Naive thymus-derived CD4-positive, alpha-beta T cell (primary cell): ENCODE measurements at regions not wholly inside any gene's neighbourhood (a gene's known extent, or its start where the extent isn't known, plus 50 kb on each side); places are given as distances from the start of the nearest gene placed in this dataset.

Experiments used
- ATAC-seq: fragments of 150-1000 bp; cut with Tn5 transposase; 2 replicates; pipeline ENCODE4 v1.10.0; 2021; ENCODE audit warnings: mild to moderate bottlenecking, moderate library complexity
- CTCF ChIA-PET: fragments of 350-600 bp; sonication (Branson Sonifier 250); formaldehyde crosslinking; loops from one replicate; lab custom pipeline; 2021; ENCODE audit warnings: antibody characterized with exemption; lab: Charles Lee
- POLR2A ChIA-PET: fragments of 350-600 bp; sonication (Branson Sonifier 250); formaldehyde crosslinking; loops from one replicate; lab custom pipeline; 2021; ENCODE audit warnings: antibody characterized with exemption, inconsistent platforms; lab: Charles Lee
- DNase-seq, 9 donors: peaks; one replicate each; pipeline versions ENCODE4 v3.0.0 to v3.0.0-alpha.2; 2020 to 2022; ENCODE audit warnings: mixed read lengths in 1 of 9
- H3K27ac ChIP-seq: one replicate; pipeline ENCODE4 v1.7.0; 2013; ENCODE audit warnings: mild to moderate bottlenecking, low read depth, low read length, moderate library complexity
- H3K27me3 ChIP-seq, 2 donors: one replicate each; pipeline ENCODE4 v1.7.0; 2013; ENCODE audit warnings: low read length in 2 of 2, mild to moderate bottlenecking in 2 of 2, moderate library complexity in 2 of 2; ENCODE audit not compliant: control insufficient read depth in 2 of 2, insufficient read depth in 2 of 2
- H3K36me3 ChIP-seq, 3 experiments: 1 replicate in 2 of 3; 2 replicates in 1 of 3; pipeline ENCODE4 v1.7.0; 2013; ENCODE audit warnings: low read length in 3 of 3, mild to moderate bottlenecking in 3 of 3, moderate library complexity in 1 of 3; ENCODE audit not compliant: insufficient read depth in 3 of 3, control insufficient read depth in 2 of 3
- H3K4me1 ChIP-seq, 2 donors: one replicate each; pipeline ENCODE4 v1.7.0; 2013; ENCODE audit warnings: low read length in 2 of 2, mild to moderate bottlenecking in 2 of 2, moderate library complexity in 1 of 2; ENCODE audit not compliant: control insufficient read depth in 2 of 2, insufficient read depth in 2 of 2
- H3K4me3 ChIP-seq: 2 replicates; pipeline ENCODE4 v1.7.0; 2013; ENCODE audit warnings: mild to moderate bottlenecking, low read length
- H3K9me3 ChIP-seq, 3 experiments: 1 replicate in 2 of 3; 2 replicates in 1 of 3; pipeline ENCODE4 v1.7.0; 2013; ENCODE audit warnings: low read length in 3 of 3; ENCODE audit not compliant: control insufficient read depth in 2 of 3
- H3K27ac Mint-ChIP-seq, 9 donors: one replicate each; pipeline ENCODE4 v1.8.0; 2020 to 2022; ENCODE audit warnings: mixed read lengths in 9 of 9, mild to moderate bottlenecking in 8 of 9, moderate library complexity in 5 of 9, inconsistent platforms in 2 of 9
- H3K27me3 Mint-ChIP-seq, 5 donors: one replicate each; pipeline ENCODE4 v1.8.0; 2021 to 2022; ENCODE audit warnings: mixed read lengths in 5 of 5, mild to moderate bottlenecking in 1 of 5
- H3K36me3 Mint-ChIP-seq, 5 donors: one replicate each; pipeline ENCODE4 v1.8.0; 2020 to 2022; ENCODE audit warnings: mixed read lengths in 5 of 5, mild to moderate bottlenecking in 3 of 5, inconsistent platforms in 1 of 5
- H3K4me1 Mint-ChIP-seq, 7 donors: one replicate each; pipeline ENCODE4 v1.8.0; 2020 to 2022; ENCODE audit warnings: mixed read lengths in 7 of 7, mild to moderate bottlenecking in 3 of 7, inconsistent platforms in 1 of 7
- H3K4me3 Mint-ChIP-seq, 10 donors: one replicate each; pipeline ENCODE4 v1.8.0; 2020 to 2022; ENCODE audit warnings: mild to moderate bottlenecking in 10 of 10, mixed read lengths in 10 of 10, moderate library complexity in 6 of 10, inconsistent platforms in 2 of 10
- H3K9me3 Mint-ChIP-seq, 11 donors: one replicate each; pipeline ENCODE4 v1.8.0; 2020 to 2022; ENCODE audit warnings: mixed read lengths in 11 of 11, mild to moderate bottlenecking in 4 of 11, inconsistent platforms in 1 of 11, moderate library complexity in 1 of 11
- intact Hi-C, 2 donors: fragments of 100-400 bp; cut with micrococcal nuclease; formaldehyde crosslinking; loops; one replicate each; pipeline ENCODE4 v1.15.1; 2023

DNA sequence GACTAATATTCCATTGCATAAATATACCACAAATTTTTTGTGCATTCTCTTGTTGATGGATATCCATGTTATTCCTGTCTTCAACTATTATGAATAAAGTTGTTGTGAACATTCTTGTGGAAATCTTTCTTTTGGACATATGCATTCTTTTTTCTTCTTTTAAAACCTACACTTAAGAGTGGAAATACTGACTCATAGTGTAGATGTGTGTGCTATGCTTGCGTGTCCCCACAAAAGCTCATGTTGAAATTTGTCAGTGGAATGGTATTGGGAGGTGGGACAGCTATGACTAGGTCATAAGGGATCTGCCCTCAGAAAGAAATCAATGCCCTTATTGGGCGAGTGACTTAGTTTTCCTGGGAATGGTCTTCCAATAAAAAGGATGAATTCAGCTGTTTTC is 203.6 kb upstream of the PRSS58 start:
- no peak for ATAC-seq
- H3K9me3 Mint-ChIP-seq: peaks cover 0 to 2% (median 0%) of the 10 kb centered on the region in 11 donors
- ChIA-PET CTCF (interaction anchor here (0.6 to 16.6 kb wide), 12 partner anchors 13 to 126 kb away, joined by 3 to 452 read pairs (median 4); no protein-coding TSS in a partner anchor), POLR2A (interaction anchor here (0.6 to 7.6 kb wide), 10 partner anchors 16 to 348 kb away, joined by 3 to 58 read pairs (median 12); no protein-coding TSS in a partner anchor)
- peaks cover 0 to 7% (median 0%) of the 10 kb centered on the region in 5 donors for H3K27me3 Mint-ChIP-seq
- no peaks in the 10 kb centered on the region for H3K9me3 ChIP-seq
- intact Hi-C loops: loop anchor here in 1 of 2 donors (5.0 kb wide), 2 partner anchors 36 to 61 kb away; no protein-coding TSS in a partner anchor
- H3K27me3 ChIP-seq: no peaks in the 10 kb centered on the region
- H3K36me3 Mint-ChIP-seq: peaks cover 0 to 6% (median 3%) of the 10 kb centered on the region in 5 donors
- peaks cover 40 to 88% (median 81%) of the 10 kb centered on the region in 7 donors for H3K4me1 Mint-ChIP-seq
- no peak for DNase-seq
- H3K4me3 Mint-ChIP-seq: peak overlapping the region in 6 of 10 donors; percentile 11 to 88 (median 84)
- H3K36me3 ChIP-seq: no peaks in the 10 kb centered on the region
- H3K4me3 ChIP-seq: no peak overlapping the region
- H3K4me1 ChIP-seq: peaks cover 4 to 43% of the 10 kb centered on the region in 2 donors
- H3K27ac ChIP-seq: peak overlapping the region; percentile 79
- H3K27ac Mint-ChIP-seq: peak overlapping the region in 7 of 9 donors; percentile 96 to 99 (median 97)

DNA sequence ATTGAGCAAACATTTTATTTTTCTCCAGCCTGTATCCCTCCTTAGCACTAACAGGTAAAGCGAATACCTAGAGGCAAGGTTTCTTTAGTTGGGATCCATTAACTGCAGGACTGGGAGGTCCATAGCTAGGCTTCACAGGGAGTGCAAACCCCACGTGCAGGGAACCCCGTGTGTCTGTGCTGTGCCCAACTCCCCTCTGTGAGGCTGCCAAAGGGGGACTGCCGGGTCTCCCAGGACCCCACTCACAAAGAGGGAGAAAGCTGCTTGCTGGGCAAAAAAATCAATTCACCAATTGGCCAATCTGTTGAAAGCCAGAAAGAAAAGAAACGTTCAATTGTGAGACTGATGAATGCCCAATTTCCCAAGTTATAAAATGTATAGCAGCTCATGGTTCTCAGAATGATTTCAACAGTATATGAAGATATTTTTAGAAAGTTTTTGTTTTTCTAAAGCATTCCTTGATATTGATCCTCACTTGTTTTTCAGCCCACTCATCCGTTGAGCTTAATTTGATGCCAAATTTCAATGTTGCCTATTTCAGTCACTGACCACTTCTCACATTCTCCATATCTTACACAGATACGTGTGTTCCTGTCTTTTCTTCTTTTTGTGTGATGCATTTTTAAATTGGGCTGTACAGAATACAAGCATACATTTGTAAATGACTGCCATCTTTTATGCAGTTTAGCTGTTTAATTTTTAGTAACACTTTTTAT is 202.7 kb upstream of the PRSS58 start:
- H3K4me3 Mint-ChIP-seq: peak overlapping the region in 4 of 10 donors; percentile 32 to 67 (median 40)
- Histone ChIP-seq H3K27me3 (no peaks in the 10 kb centered on the region), H3K4me3 (no peak overlapping the region), H3K4me1 (peaks cover 4 to 43% of the 10 kb centered on the region in 2 donors), H3K9me3 (no peaks in the 10 kb centered on the region), H3K27ac (peak overlapping the region; percentile 46), H3K36me3 (no peaks in the 10 kb centered on the region)
- H3K9me3 Mint-ChIP-seq: peaks cover 0 to 2% (median 0%) of the 10 kb centered on the region in 11 donors
- ChIA-PET POLR2A (interaction anchor here (0.6 to 7.6 kb wide), 11 partner anchors 9 to 349 kb away, joined by 3 to 58 read pairs (median 7); no protein-coding TSS in a partner anchor), CTCF (interaction anchor here (0.7 to 16.6 kb wide), 11 partner anchors 7 to 127 kb away, joined by 3 to 452 read pairs (median 6); no protein-coding TSS in a partner anchor)
- intact Hi-C loops: loop anchor here in 1 of 2 donors (5.0 kb wide), 2 partner anchors 37 to 62 kb away; no protein-coding TSS in a partner anchor
- peak overlapping the region in 5 of 9 donors; percentile 24 to 99 (median 88) for H3K27ac Mint-ChIP-seq
- peaks cover 0 to 2% (median under 1%) of the 10 kb centered on the region in 5 donors for H3K36me3 Mint-ChIP-seq
- peaks cover 0 to 7% (median 0%) of the 10 kb centered on the region in 5 donors for H3K27me3 Mint-ChIP-seq
- no peak for DNase-seq
- peaks cover 38 to 86% (median 79%) of the 10 kb centered on the region in 7 donors for H3K4me1 Mint-ChIP-seq
- ATAC-seq: no peak

DNA sequence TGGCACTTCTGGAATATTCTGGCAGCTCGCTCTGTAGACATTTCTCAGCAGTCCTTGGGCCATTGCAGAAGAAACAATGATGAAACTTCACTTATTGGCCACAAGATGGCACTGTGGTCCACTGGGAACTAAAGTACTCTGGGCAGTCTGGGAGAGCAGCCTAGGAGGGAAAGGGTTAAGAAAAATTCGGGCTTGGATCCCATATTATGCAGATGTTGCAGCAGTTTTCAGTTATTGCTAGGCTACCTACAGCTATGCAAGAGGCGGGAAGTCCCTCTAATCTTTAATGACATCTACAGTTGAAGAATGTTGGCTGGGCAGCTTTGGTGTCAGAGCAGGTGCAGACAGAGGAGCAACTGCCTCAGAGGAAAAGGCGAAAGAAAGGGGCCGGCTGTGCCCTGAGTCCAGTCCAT is 201.7 kb upstream of the PRSS58 start:
- intact Hi-C loops: loop anchor here (1.0 to 10.0 kb wide), 5 partner anchors 21 to 125 kb away; no protein-coding TSS in a partner anchor
- Mint-ChIP-seq H3K4me3 (peak overlapping the region; percentile 12 to 83 (median 47)), H3K36me3 (no peaks in the 10 kb centered on the region), H3K9me3 (peaks cover 0 to 2% (median 0%) of the 10 kb centered on the region in 11 donors), H3K27ac (peak overlapping the region; percentile 24 to 92 (median 67)), H3K4me1 (peaks cover 38 to 86% (median 81%) of the 10 kb centered on the region in 7 donors), H3K27me3 (peaks cover 0 to 7% (median 0%) of the 10 kb centered on the region in 5 donors)
- ATAC-seq (peak; percentile 72), DNase-seq (peak in 5 of 9 donors; percentile 19 to 42 (median 34))
- Histone ChIP-seq H3K4me1 (peaks cover 4 to 42% of the 10 kb centered on the region in 2 donors), H3K36me3 (no peaks in the 10 kb centered on the region), H3K4me3 (no peak overlapping the region), H3K27ac (peak overlapping the region; percentile 46), H3K9me3 (no peaks in the 10 kb centered on the region), H3K27me3 (no peaks in the 10 kb centered on the region)
- POLR2A ChIA-PET: interaction anchor here (0.6 to 7.6 kb wide), 16 partner anchors 10 to 350 kb away, joined by 3 to 58 read pairs (median 4); no protein-coding TSS in a partner anchor
- CTCF ChIA-PET: interaction anchor here (0.6 to 16.6 kb wide), 19 partner anchors 8 to 359 kb away, joined by 3 to 452 read pairs (median 4); no protein-coding TSS in a partner anchor

DNA sequence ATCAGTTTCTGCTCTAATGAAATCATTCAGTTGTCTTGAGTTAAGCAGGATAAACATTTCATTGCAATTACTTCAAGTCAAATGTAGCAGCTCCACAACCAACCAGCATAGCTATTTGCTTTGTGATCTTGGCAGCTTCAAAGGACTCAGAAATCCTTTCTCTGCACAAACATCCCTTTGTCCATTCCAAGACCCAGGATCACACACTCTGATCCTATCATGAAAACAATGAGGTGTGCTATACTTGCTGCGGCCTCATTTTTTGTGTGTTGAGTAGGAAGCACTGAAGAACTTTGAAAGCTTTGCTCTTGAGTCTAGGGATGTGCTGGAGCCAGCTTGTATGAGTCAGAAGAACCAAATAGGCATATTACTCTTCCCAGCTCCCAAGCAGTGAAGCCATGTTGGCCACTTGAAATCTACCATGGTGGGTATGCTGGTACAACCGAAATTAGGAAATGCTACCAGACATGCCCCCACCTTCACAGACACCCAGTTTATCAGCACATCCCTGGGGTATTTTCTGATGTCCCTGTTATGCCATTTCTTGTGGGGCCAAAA is 199.4 kb upstream of the PRSS58 start:
- H3K4me1 Mint-ChIP-seq: peaks cover 21 to 78% (median 69%) of the 10 kb centered on the region in 7 donors
- peak overlapping the region in 6 of 9 donors; percentile 39 to 84 (median 65) for H3K27ac Mint-ChIP-seq
- ChIA-PET POLR2A (interaction anchor here (1.0 kb wide), 1 partner anchor 25 kb away, joined by 3 read pairs; no protein-coding TSS in a partner anchor), CTCF (interaction anchor here (0.6 to 7.6 kb wide), 4 partner anchors 19 to 68 kb away, joined by 3 to 79 read pairs (median 3); no protein-coding TSS in a partner anchor)
- no peaks in the 10 kb centered on the region for H3K27me3 ChIP-seq
- intact Hi-C loops: loop anchor here in 1 of 2 donors (10.0 kb wide), 1 partner anchor 128 kb away; no protein-coding TSS in a partner anchor
- peaks cover 0 to 10% (median 0%) of the 10 kb centered on the region in 5 donors for H3K27me3 Mint-ChIP-seq
- no peaks in the 10 kb centered on the region for H3K36me3 Mint-ChIP-seq
- no peaks in the 10 kb centered on the region for H3K36me3 ChIP-seq
- H3K4me3 Mint-ChIP-seq: peak overlapping the region in 8 of 10 donors; percentile 12 to 68 (median 39)
- H3K9me3 Mint-ChIP-seq: no peaks in the 10 kb centered on the region
- no peak overlapping the region for H3K27ac ChIP-seq
- no peak for DNase-seq
- H3K4me1 ChIP-seq: peaks cover 0 to 20% of the 10 kb centered on the region in 2 donors
- H3K9me3 ChIP-seq: no peaks in the 10 kb centered on the region
- no peak for ATAC-seq
- no peak overlapping the region for H3K4me3 ChIP-seq

DNA sequence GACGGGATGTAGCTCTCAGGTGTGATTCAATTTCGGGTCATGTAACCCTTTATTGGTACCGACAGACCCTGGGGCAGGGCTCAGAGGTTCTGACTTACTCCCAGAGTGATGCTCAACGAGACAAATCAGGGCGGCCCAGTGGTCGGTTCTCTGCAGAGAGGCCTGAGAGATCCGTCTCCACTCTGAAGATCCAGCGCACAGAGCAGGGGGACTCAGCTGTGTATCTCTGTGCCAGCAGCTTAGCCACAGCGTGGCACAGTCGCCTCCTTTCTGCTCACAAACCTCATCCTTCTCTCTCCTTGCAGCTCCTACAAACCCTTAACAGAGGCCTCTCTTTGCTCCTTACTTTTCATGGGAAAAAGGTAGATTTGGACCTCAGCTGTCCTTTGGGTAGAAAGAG is 197.5 kb upstream of the PRSS58 start:
- H3K4me3 Mint-ChIP-seq: peak overlapping the region; percentile 49 to 81 (median 72)
- Histone ChIP-seq H3K4me3 (no peak overlapping the region), H3K36me3 (no peaks in the 10 kb centered on the region), H3K9me3 (no peaks in the 10 kb centered on the region), H3K27ac (peak overlapping the region; percentile 58), H3K27me3 (no peaks in the 10 kb centered on the region), H3K4me1 (peaks cover 0 to 14% of the 10 kb centered on the region in 2 donors)
- H3K27me3 Mint-ChIP-seq: peaks cover 0 to 13% (median 0%) of the 10 kb centered on the region in 5 donors
- no peaks in the 10 kb centered on the region for H3K9me3 Mint-ChIP-seq
- ATAC-seq (no peak), DNase-seq (no peak)
- intact Hi-C loops: loop anchor here in 1 of 2 donors (2.0 to 10.0 kb wide), 2 partner anchors 15 to 129 kb away; no protein-coding TSS in a partner anchor
- no peaks in the 10 kb centered on the region for H3K36me3 Mint-ChIP-seq
- peaks cover 24 to 72% (median 63%) of the 10 kb centered on the region in 7 donors for H3K4me1 Mint-ChIP-seq
- H3K27ac Mint-ChIP-seq: peak overlapping the region; percentile 64 to 93 (median 81)
- CTCF ChIA-PET: interaction anchor here (0.6 to 1.9 kb wide), 7 partner anchors 12 to 363 kb away, joined by 3 to 4 read pairs (median 3); no protein-coding TSS in a partner anchor
- POLR2A ChIA-PET: interaction anchor here (1.0 to 2.5 kb wide), 2 partner anchors 353 to 356 kb away, joined by 3 to 5 read pairs; no protein-coding TSS in a partner anchor
